DMS53 treated with DMSO at 0.1 percent for 48 hours (cell line): ENCODE measurements at regions not wholly inside any gene's neighbourhood (a gene's known extent, or its start where the extent isn't known, plus 50 kb on each side); places are given as distances from the start of the nearest gene placed in this dataset.
A peak's percentile ranks its signal among the peaks of the same experiment; 100 is the strongest.
"Not testable (repeated sequence)": the region's sequence is repeated elsewhere in the genome, so short reads cannot be mapped to it uniquely, and the experiment has no call there.

Experiments used
- DNase-seq: peaks from one replicate; lab custom pipeline; 2025; ENCODE audit not compliant: unreplicated experiment; lab: John Stamatoyannopoulos, UW

DNA sequence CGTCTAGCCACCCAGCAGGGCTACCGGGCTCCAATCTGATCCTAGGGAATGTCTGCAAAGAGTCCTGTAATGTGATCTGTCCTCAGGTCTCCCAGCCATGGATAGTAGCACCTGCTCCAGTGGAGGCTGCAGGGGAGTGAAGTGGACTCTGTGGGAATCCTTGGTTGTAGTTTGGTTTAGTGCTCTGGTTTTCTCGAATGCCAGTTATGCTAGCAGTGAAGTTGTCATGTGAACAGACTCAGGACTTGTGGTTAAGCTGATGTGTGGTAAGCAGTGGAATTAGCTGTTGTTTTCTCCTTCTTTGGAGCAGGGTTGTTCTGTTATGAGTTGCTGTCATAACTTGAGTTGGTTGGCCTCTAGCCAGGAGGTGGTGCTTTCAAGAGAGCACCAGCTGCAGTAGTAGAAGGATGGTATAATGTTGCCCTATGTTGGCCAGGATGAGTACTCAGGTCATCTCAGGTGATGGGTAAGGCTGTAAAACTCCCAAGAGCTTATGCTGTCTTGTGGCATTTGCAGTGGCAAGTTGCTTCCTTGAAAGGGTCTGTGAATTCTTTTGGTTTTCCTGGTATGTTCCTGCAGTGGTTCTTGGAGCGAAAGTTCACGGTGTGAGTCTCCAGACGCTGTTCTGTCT, 390.2 kb downstream of the UTRN start:
- DNase-seq = peak; percentile 72

DNA sequence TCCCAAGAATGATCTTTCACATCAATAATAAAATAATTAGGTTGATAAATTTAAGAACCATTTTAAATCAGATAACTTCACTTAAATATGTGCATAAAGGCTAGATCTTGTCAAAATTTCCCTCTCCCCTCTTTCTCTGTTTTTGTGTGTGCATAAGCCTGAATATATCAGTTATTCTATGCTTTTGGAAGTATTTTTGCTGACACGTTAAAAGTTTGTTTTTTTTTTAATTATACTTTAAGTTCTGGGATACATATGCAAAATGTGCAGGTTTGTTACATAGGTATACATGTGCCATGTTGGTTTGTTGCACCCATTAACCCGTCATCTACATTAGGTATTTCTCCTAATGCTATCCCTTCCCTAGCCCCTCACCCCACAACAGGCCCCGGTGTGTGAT, 391.2 kb downstream of the UTRN start:
- not testable (repeated sequence) for DNase-seq

GRCh38 chr6:144677263-144677662, 392.1 kb downstream of the UTRN start:
- DNase-seq = not testable (repeated sequence)

- no peak for DNase-seq
These were observed 393.7 kb downstream of the UTRN start for GRCh38 chr6:144678844-144679243.

- DNase-seq = no peak
These were observed 396.2 kb downstream of the UTRN start for GRCh38 chr6:144681334-144681733.

DNA sequence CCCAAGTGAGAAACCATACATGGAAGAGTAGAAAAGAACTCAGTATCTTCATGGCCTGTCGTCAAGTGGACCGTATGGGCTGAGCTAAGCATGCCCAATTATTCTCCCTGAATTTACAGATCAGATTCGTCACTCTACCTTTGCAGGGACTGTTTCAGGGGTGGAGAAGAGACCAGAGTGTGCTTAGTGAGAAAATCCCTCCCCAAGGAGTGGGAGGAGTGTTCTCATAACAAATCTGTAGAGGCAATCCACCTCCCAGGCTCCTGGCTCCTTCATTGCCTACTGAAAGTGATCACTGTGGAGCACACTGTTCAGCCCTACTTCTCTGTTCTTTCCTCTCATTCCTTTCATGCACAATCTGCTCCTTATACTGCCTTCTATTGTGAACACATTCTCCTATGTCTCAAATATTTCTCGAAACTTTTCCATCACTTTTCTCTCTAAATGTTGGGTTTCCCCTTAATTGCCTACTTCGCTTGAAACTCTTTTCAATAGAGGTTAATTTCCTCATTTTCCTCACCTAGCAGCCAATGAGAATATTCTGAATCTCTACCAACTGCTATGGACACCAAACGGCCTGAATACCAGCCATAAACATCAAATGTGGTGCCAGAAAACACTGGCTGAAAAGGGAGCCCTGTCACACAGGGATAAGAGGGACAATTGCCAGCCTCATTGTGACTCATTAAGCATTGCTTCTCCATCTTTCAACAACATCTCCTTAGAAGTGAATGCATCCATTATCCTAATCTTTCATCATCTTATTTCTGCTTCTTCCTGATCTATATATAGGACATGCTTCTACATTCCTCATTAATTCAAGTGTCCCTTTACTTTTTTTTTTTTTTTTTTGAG, 398.3 kb downstream of the UTRN start:
- DNase-seq = no peak

DNA sequence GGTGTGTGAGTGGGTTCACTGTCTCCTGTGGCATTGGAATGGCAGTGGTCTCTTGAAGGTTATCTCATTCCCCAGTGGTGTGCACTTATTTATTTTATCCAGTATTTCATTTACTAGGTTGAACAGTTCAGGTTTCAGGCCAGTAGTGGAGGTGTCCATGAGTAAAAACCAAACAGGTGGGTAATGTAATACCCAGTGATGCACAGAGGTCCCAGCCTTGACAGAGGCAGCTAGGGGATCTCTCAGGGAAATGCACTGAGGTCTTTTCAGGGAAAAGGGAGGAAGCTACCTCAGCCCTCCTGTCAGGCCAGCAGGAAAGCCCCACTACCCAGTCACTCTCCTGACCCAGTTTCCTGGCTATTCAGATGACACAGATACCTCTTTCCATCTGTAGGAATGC, 403.6 kb downstream of the UTRN start:
- no peak for DNase-seq

DNA sequence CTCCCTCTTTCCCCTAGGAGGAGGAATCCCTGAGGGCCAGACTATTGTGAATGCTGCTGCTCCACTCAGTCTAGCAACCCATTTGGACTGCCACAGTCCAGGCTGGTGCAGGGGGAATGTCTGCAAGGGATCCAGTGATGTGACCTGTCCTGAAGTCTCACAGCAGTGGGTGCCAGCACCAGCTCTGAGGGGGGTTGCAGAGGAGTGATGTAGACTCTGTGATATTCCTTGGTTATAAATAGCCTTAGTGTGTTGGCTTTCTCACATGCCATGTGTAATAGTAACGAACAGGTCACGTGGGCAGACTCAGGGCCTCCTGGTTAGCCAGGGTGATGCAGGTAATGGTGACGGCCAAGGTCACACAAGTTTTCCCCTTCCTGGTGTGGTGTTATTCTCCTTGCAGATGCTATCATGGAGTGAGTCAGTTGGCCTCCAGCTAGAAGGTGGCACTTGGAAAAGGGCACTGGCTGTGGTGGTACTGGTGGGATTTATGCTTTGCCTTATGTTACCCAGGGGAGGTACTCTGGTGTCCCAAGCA, 404.4 kb downstream of the UTRN start:
- no peak for DNase-seq

- no peak for DNase-seq
These were observed 405.0 kb downstream of the UTRN start for GRCh38 chr6:144690133-144690532.

DNA sequence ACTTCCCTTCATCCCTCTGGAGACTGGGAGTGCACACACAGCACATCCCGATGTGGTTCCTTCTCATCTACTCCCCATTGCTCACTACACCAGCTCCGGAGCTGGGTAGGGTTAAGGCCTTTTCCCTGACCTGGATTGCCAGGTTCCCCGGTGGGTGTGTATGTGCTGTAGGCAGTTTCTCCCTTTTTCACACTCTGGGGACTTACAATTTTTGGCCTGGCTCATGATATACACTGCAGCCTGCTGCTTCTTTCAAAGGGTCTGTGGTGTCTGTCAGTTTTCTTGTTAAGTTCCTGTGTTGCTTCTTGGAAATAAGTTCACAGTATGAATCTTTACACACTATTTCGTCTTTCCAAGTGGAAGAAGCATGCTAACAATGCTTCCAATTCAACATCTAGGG, 405.5 kb downstream of the UTRN start:
- no peak for DNase-seq

GRCh38 chr6:144692050-144692449, 406.9 kb downstream of the UTRN start:
- DNase-seq = not testable (repeated sequence)

DNA sequence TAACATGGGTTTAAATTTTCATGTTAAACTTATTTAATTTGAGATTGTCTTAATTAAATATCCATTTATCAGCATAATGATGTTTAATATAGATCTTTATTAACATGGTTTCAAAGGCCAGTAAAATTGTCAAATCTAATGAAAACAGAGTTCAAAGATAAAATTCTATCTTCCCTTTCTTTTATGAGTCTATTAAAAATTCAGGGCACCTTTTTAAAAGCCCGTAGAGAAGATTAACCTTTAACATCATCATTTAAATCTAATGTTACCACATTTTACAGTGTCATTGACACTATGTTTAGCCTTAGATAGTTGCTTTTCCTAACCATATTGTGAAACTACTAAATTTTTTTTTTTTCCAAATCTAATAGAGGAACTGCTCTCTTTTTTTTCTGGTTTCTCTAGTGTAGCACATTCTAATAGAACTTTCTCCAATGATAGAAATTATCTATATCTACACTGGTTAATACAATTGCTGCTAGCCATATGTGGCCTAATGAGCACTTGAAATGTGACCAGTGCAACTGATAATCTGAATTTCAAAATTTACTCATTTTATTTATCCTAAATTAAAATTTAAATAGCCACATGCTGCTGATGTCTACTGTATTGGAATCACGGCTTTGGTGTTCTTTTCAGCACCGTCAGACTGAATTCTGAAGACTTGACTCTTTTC, 410.9 kb downstream of the UTRN start:
- no peak for DNase-seq

DNA sequence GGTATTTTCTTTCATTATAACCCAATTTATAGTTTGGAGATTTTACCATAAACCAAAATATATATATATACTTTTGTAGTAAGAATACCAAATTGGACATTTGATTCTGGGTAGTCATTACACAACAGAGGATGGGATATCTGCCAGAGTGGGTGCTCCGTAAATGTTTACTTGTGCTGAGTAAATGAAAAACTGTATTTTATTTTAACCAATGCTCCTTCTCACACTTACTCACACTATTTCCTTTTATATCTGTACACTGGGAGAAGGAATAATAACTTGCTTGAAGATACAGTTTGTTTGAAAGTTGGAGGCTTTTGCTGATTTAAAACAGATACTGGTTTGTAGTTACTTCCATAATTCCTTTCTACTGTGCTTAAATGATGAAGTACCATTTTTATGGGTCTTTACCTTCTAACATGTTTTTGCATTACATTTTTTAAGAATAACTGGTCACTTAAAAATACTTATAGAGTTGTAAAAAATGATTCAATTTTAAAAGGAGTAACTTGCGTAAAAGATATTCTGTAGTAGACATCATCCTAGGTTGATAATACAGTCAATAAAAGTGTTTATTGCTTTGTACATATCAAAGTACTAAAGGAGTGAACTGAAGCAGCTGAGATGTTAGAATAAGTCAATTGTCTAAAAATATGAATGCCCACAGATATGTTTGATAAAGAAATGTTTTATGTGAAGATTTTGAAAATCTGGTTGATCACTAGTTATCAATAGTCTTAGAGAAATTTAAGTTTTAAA, 411.7 kb downstream of the UTRN start:
- DNase-seq = no peak

GRCh38 chr6:144697369-144697760, 412.2 kb downstream of the UTRN start:
- DNase-seq = no peak

DNA sequence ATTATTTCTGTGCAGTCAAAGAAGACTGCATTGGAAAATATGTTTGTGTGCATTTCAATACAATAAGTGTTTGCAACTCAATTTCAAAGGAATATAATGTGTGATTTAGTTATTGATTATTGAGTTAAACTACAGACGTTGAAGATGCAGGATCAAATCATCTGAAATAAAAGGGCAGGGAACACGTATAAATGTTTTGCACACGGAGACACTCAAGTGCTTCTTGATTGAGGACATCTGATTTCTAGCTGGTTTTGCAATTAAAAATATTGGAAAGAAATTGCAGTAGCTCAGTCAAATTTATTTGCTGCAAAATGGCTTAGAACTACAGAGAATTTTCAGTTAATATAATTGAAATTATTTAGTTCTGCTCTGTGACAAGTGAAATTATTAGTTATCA, 412.7 kb downstream of the UTRN start:
- no peak for DNase-seq

DNA sequence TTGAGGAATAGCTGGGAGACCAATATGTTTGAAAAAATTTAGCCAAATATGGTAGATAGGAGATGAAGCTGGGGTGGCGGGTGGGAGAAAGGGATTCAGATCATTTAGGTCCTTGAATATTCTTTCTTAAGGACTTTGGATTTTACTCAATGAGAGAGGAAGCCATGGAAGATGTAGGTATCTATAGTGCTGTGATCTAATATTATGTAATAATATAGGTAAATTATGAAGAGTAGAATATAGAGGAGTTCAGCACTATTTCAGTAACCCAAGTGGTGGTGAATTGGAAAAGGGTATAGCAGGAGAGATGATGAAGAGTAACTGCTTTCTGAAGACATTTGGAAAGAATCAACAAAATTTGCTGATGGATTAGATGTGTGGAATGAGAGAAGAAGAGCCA, 417.6 kb downstream of the UTRN start:
- no peak for DNase-seq

DNA sequence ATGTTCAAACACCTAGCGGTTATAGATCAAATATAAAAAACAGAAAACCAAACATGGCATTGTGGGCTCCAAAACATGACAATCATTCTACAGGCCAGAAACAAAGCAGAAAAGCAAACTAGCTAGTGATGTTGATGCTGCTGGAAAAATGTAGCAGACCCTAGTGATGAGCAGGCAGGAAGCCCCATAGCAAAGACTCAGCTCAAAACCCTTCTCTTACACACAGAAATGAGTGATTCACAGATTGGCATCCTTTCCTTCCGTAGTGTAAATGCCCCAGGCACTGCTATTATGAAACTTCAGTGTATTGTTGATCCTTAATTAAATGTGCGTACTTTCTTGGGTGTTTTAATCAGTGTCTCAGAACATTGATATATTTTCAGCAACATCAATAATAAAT, 425.1 kb downstream of the UTRN start:
- no peak for DNase-seq

DNA sequence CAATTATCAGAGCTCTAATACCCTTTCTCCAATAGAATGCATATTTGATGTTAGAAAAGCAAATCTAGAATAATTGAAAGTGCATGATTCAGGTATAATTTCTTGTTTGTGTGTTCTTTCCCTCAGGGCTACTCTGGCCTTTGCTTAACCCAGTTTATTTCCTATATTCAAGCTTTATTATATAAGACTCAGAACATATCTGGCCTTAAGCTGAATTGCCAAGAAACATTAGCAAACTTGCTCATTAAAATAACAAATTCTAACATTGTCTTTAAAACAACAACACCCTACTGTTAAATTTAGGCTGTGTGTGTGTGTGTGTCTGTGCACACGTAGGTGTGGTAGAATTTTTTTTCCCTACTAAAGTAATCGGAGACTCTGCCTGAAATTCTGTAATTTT, 426.5 kb downstream of the UTRN start:
- no peak for DNase-seq

DNA sequence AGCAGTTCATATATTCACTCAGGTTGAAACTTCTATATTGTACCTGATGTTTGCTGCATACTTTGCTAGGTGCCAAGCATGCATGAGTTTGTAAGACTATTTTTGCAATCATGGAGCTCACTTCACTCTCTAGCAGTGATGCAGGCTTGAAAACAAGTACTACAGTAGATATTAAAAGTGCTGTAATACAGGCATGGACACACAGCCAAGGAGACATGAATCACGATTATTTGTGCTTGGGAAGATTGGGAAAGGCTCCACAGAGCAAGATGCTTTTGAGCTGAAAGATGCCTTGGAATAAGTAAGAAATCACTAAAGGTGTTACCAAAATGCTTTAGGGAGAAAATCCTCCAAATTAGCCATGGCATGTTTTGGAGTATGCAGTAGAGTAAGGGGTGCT, 427.4 kb downstream of the UTRN start:
- DNase-seq = no peak

GRCh38 chr6:144714021-144714712, 429.0 kb downstream of the UTRN start:
- DNase-seq = no peak

- DNase-seq = no peak
These were observed 430.2 kb downstream of the UTRN start for GRCh38 chr6:144715344-144715743.
